NCI-H2171 treated with DMSO at 0.1 percent for 48 hours (cell line): ENCODE measurements at regions not wholly inside any gene's neighbourhood (a gene's known extent, or its start where the extent isn't known, plus 50 kb on each side); places are given as distances from the start of the nearest gene placed in this dataset.
"Not testable (repeated sequence)": the region's sequence is repeated elsewhere in the genome, so short reads cannot be mapped to it uniquely, and the experiment has no call there.

ENCODE experiments used
- DNase-seq: peaks from one replicate; lab custom pipeline; 2025; lab: John Stamatoyannopoulos, UW

GRCh38 chr1:104309673-104310072 is 560.0 kb downstream of the AMY1C start:
- DNase-seq = no peak

- no peak for DNase-seq
Observed at GRCh38 chr1:104315823-104316222, 566.1 kb downstream of the AMY1C start.

- DNase-seq = no peak
Observed at GRCh38 chr1:104322131-104322530, 572.4 kb downstream of the AMY1C start.

- no peak for DNase-seq
Observed at GRCh38 chr1:104329278-104329677, 579.6 kb downstream of the AMY1C start.

- no peak for DNase-seq
Observed at GRCh38 chr1:104331763-104332162, 582.1 kb downstream of the AMY1C start.

- DNase-seq = not testable (repeated sequence)
Observed at GRCh38 chr1:104337927-104338326, 588.2 kb downstream of the AMY1C start.

GRCh38 chr1:104341944-104342343 is 592.2 kb downstream of the AMY1C start:
- no peak for DNase-seq

GRCh38 chr1:104348277-104348676 is 598.6 kb downstream of the AMY1C start:
- DNase-seq = no peak

GRCh38 chr1:104353580-104353979 is 603.9 kb downstream of the AMY1C start:
- DNase-seq = no peak

- DNase-seq = no peak
Observed at GRCh38 chr1:104358086-104358485, 608.4 kb downstream of the AMY1C start.

- no peak for DNase-seq
Observed at GRCh38 chr1:104358621-104359020, 608.9 kb downstream of the AMY1C start.

GRCh38 chr1:104378414-104378813 is 628.7 kb downstream of the AMY1C start:
- no peak for DNase-seq

GRCh38 chr1:104380003-104380402 is 630.3 kb downstream of the AMY1C start:
- no peak for DNase-seq

GRCh38 chr1:104387716-104388508 is 638.2 kb downstream of the AMY1C start:
- DNase-seq = no peak

GRCh38 chr1:104392552-104392951 is 642.9 kb downstream of the AMY1C start:
- no peak for DNase-seq

- DNase-seq = no peak
Observed at GRCh38 chr1:104402178-104402577, 652.5 kb downstream of the AMY1C start.

GRCh38 chr1:104403883-104404282 is 654.2 kb downstream of the AMY1C start:
- no peak for DNase-seq

- no peak for DNase-seq
Observed at GRCh38 chr1:104406728-104407127, 657.0 kb downstream of the AMY1C start.

- no peak for DNase-seq
Observed at GRCh38 chr1:104408268-104408667, 658.6 kb downstream of the AMY1C start.

GRCh38 chr1:104435255-104435654 is 685.6 kb downstream of the AMY1C start:
- no peak for DNase-seq

GRCh38 chr1:104440011-104440410 is 690.3 kb downstream of the AMY1C start:
- DNase-seq = no peak

- no peak for DNase-seq
Observed at GRCh38 chr1:104456724-104457123, 707.0 kb downstream of the AMY1C start.

GRCh38 chr1:104459886-104460285 is 710.2 kb downstream of the AMY1C start:
- no peak for DNase-seq

- no peak for DNase-seq
Observed at GRCh38 chr1:104460880-104461279, 711.2 kb downstream of the AMY1C start.
